Parathyroid adenoma (tissue), 2 donors: ENCODE measurements at regions not wholly inside any gene's neighbourhood (a gene's known extent, or its start where the extent isn't known, plus 50 kb on each side); places are given as distances from the start of the nearest gene placed in this dataset.

Source experiments
- H2AFZ ChIP-seq: fragments of 300-600 bp; sonication (generic); one replicate; pipeline ENCODE4 v1.7.0; 2017; ENCODE audit warnings: antibody characterized with exemption, mild to moderate bottlenecking
- H3K27ac ChIP-seq: fragments of 300-600 bp; sonication (generic); one replicate; pipeline ENCODE4 v1.7.0; 2017
- H3K27me3 ChIP-seq: fragments of 300-600 bp; sonication (generic); one replicate; pipeline ENCODE4 v1.7.0; 2017; ENCODE audit warnings: low read length; ENCODE audit not compliant: control insufficient read depth, insufficient read depth
- H3K36me3 ChIP-seq: fragments of 300-600 bp; sonication (generic); one replicate; pipeline ENCODE4 v1.7.0; 2017; ENCODE audit warnings: low read length; ENCODE audit not compliant: control insufficient read depth, insufficient read depth
- H3K4me1 ChIP-seq: fragments of 300-600 bp; sonication (generic); one replicate; pipeline ENCODE4 v1.7.0; 2017; ENCODE audit warnings: control low read depth
- H3K4me2 ChIP-seq: fragments of 300-600 bp; sonication (generic); one replicate; pipeline ENCODE4 v1.7.0; 2017; ENCODE audit warnings: low read length
- H3K4me3 ChIP-seq: fragments of 300-600 bp; sonication (generic); one replicate; pipeline ENCODE4 v1.7.0; 2017; ENCODE audit warnings: low read depth, low read length
- H3K79me2 ChIP-seq: fragments of 300-600 bp; sonication (generic); one replicate; pipeline ENCODE4 v1.7.0; 2017; ENCODE audit warnings: control low read depth
- H3K9ac ChIP-seq: fragments of 300-600 bp; sonication (generic); one replicate; pipeline ENCODE4 v1.7.0; 2017; ENCODE audit warnings: mild to moderate bottlenecking
- H3K9me3 ChIP-seq: fragments of 300-600 bp; sonication (generic); one replicate; pipeline ENCODE4 v1.7.0; 2017; ENCODE audit warnings: low read length; ENCODE audit not compliant: control insufficient read depth
- TF ChIP-seq, protein P1 (sequence below): fragments of 300-600 bp; sonication (generic); IDR thresholded peaks from one replicate; pipeline ENCODE4 v1.7.0; 2017; ENCODE audit warnings: antibody characterized with exemption, mild to moderate bottlenecking
- donor health status: primary hyperparathyroidism.

- no peaks in the 10 kb centered on the region for H3K27me3 ChIP-seq
- no peaks in the 10 kb centered on the region for H3K79me2 ChIP-seq
- H3K4me1 ChIP-seq = no peaks in the 10 kb centered on the region
- TF ChIP-seq, protein P1, sequence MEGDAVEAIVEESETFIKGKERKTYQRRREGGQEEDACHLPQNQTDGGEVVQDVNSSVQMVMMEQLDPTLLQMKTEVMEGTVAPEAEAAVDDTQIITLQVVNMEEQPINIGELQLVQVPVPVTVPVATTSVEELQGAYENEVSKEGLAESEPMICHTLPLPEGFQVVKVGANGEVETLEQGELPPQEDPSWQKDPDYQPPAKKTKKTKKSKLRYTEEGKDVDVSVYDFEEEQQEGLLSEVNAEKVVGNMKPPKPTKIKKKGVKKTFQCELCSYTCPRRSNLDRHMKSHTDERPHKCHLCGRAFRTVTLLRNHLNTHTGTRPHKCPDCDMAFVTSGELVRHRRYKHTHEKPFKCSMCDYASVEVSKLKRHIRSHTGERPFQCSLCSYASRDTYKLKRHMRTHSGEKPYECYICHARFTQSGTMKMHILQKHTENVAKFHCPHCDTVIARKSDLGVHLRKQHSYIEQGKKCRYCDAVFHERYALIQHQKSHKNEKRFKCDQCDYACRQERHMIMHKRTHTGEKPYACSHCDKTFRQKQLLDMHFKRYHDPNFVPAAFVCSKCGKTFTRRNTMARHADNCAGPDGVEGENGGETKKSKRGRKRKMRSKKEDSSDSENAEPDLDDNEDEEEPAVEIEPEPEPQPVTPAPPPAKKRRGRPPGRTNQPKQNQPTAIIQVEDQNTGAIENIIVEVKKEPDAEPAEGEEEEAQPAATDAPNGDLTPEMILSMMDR = no peak
- H3K4me2 ChIP-seq = no peak overlapping the region
- H3K9ac ChIP-seq = no peak overlapping the region
- H2AFZ ChIP-seq = no peak overlapping the region
- no peak overlapping the region for H3K27ac ChIP-seq
- no peak overlapping the region for H3K4me3 ChIP-seq
- no peaks in the 10 kb centered on the region for H3K9me3 ChIP-seq
- H3K36me3 ChIP-seq = no peaks in the 10 kb centered on the region
These were observed 829.3 kb downstream of the TBC1D22A start for GRCh38 chr22:47591709-47592108.

- H3K27ac ChIP-seq = no peak overlapping the region
- H3K27me3 ChIP-seq = no peaks in the 10 kb centered on the region
- TF ChIP-seq, protein P1 = no peak
- H3K4me1 ChIP-seq = no peaks in the 10 kb centered on the region
- H3K79me2 ChIP-seq = no peaks in the 10 kb centered on the region
- no peak overlapping the region for H3K4me3 ChIP-seq
- no peak overlapping the region for H3K9ac ChIP-seq
- H3K4me2 ChIP-seq = no peak overlapping the region
- H3K9me3 ChIP-seq = no peaks in the 10 kb centered on the region
- no peak overlapping the region for H2AFZ ChIP-seq
- H3K36me3 ChIP-seq = no peaks in the 10 kb centered on the region
These were observed 828.6 kb downstream of the TBC1D22A start for GRCh38 chr22:47591016-47591415.

DNA sequence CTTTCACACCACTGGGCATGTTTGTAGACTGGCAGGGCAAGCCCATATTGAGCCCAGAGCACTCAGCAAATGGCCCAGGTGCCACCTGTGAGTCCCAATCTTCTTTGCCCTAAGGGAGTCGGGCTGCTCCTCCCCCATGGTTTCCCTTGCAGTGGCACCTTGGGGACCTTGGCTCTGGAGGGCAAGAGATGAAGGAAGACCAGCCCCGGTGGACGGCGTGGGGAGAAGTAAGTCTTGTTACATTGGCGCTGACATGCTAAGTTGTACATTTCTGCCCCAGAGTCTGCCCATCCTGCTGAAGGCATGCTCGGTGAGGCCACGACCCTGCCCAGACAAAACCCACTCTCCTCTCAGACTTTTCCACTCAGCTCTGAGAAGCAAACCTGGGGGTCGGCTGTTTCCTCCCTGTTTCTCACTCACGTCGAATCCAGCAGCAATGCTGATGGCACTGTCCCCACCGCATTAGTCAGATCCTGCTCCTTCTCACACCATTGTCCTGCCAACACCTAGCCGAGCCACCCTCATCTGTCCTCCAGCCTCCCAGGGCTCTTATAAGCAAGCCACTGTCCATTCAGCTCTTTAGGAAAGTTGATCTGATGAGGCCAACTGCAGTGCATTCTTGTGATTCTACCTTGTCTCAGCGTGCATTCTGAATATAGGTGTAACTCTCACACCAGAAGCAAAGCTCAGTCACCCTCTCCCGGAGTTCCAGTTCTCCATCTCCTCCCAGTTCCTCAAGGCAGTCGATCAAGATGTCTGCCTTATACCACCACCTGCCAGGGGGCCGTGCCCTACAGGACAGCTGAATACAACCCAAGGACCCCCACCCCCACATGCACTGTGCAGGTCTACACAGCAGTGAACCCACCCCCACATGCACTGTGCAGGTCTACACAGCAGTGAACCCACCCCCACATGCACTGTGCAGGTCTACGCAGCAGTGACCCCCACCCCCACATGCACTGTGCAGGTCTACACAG, 827.1 kb downstream of the TBC1D22A start:
- Histone ChIP-seq H3K4me1 (no peaks in the 10 kb centered on the region), H3K36me3 (no peaks in the 10 kb centered on the region), H3K4me3 (no peak overlapping the region), H3K9ac (no peak overlapping the region), H3K27me3 (no peaks in the 10 kb centered on the region), H2AFZ (no peak overlapping the region), H3K4me2 (no peak overlapping the region), H3K79me2 (no peaks in the 10 kb centered on the region), H3K9me3 (no peaks in the 10 kb centered on the region), H3K27ac (no peak overlapping the region)
- TF ChIP-seq, protein P1 = no peak

GRCh38 chr22:47588578-47588960, 826.1 kb downstream of the TBC1D22A start:
- Histone ChIP-seq H3K27me3 (no peaks in the 10 kb centered on the region), H3K4me1 (no peaks in the 10 kb centered on the region), H3K9me3 (no peaks in the 10 kb centered on the region), H3K4me2 (no peak overlapping the region), H3K79me2 (no peaks in the 10 kb centered on the region), H3K36me3 (no peaks in the 10 kb centered on the region), H2AFZ (no peak overlapping the region), H3K4me3 (no peak overlapping the region), H3K9ac (no peak overlapping the region), H3K27ac (no peak overlapping the region)
- TF ChIP-seq, protein P1 = no peak
